Amniotic epithelial cell (primary cell): ENCODE measurements at regions not wholly inside any gene's neighbourhood (a gene's known extent, or its start where the extent isn't known, plus 50 kb on each side); places are given as distances from the start of the nearest gene placed in this dataset.
"Not testable (repeated sequence)": the region's sequence is repeated elsewhere in the genome, so short reads cannot be mapped to it uniquely, and the experiment has no call there.

ENCODE experiments used
- DNase-seq: peaks from one replicate; pipeline ENCODE4 v3.0.0-alpha.2; 2010; ENCODE audit warnings: low read depth

- DNase-seq, result no peak
These were observed 55.1 kb downstream of the ID4 start for GRCh38 chr6:19892260-19892659.

DNA sequence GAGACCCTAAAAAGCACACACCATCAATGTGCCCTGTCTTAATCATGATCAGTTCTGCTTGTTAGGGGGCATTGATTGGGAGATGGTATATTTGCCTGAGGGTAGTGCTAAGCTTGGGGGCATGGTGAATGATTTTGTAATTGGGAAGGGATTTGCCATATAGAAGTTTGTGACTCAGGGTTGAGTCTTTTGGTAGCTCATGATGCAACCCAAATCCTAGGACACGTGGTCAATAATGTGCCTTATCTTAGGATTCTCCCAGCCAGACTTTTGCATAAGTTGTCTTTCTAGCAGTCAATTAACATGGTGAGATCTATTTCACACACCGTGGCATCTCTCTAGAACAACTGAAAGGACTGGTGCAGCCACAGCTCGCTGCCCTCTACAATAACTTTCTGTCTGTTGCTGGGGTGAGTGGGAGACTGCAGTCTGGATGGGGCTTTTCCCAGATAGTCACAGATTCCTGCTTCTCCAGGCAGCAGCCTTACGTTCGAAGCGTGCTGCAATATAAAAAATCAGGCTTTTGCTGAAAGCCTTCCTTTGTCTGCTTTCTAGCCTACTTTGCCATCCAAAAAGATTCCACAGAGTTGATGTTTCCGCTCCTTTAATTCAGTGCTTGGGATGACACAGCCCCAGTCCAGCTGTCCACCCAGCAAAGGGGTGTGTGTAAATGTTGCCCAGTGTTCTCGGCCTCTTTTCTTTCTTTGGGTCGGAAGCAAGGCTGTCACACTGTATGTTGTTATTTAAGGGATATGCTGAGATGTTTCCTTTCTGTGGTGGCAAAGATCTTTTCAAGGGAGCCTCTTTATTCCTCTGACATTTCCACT, 58.9 kb downstream of the ID4 start:
- no peak for DNase-seq

GRCh38 chr6:19896693-19897010, 59.5 kb downstream of the ID4 start:
- DNase-seq, result no peak

GRCh38 chr6:19898141-19898740, 61.1 kb downstream of the ID4 start:
- DNase-seq, result no peak

DNA sequence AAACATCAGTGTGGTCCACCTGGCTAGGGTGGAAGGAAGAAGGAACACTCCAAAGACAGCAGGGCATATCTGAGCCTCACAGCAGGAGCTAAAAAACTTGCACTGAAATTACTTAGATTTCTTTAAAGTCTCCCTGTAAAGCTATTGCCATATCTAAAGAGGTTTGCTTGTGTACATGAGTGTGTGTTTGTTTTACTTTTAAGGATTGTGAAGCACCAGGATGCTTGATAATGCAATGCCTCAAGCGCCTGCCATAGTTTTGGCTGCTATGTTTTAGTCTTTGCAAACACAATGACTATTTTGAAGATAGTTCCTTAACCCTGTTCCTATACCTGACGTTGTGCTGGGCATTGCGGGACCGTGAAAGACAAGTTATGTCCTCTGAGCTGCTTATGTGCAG, 65.0 kb downstream of the ID4 start:
- DNase-seq, result no peak

- not testable (repeated sequence) for DNase-seq
These were observed 67.2 kb downstream of the ID4 start for GRCh38 chr6:19904408-19904807.

GRCh38 chr6:19905584-19905983, 68.4 kb downstream of the ID4 start:
- no peak for DNase-seq

DNA sequence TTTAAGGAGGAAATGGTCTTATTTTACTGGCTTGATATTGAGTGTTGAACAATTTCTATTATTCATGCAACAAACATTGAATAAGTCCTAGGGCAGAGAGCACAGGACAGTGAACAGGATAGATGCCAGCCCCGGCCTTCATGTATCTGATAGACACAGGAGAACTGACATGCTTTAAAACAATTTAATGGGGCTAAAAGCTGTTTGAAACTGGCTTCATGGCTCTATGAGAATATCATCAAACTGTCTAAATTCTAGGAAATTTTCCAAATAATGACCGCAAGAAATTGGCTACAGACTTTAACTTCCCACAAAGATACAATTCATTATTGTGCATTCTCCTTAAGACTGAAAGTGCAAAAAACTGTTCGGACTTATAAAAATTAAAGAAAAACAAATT, 69.0 kb downstream of the ID4 start:
- DNase-seq, result no peak

DNA sequence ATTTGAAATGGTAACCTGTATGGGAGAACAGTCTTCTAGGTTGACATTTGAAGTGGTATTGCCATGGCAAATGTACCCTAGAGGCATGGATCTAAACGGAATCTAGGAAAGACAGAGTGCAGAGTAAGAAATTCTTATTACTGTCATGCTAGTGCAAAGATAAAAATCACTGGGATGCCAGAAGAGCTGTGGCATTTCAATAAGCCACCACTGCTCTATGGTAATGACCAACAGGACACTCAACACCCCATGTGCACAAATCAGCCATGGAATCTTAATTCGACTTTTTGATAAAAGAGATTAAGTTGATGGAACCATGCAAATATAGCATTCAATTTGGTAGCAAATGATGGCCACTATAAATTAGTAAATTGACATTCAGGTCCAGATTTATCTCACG, 74.1 kb downstream of the ID4 start:
- no peak for DNase-seq

DNA sequence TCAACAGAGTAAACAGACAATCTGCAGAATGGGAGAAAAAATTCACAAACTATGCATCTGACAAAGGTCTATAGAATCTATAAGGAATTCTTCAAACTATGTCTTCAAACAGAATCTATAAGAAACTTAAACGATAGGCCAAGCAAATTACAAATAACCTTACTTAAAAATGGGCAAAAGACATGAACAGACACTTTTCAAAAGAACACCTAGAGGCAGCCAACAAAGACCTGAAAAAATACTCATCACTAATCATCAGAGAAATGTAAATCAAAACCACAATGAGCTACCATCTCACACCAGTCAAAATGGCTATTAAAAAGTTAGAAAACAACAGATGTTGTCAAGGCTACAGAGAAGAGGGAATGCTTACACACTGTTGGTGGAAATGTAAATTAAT, 81.3 kb downstream of the ID4 start:
- no peak for DNase-seq

DNA sequence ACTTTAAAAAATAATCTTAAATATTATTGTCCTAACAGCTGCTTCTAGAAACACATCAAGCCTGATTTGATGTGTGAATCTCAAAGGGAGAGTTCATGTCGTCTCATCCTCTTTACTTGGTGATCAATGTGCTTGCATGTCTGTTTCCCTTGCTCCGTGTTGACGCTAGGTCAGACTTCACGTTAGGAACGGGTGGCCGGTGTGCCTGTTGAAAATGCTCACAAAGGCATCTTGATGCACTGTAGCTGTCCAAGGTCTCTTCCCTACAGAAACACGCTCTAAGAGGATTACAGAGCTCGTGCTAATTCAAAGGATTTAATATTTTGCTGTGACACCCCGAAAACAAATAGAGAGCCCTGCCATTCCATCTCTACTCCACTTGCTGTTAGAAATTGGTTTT, 84.6 kb downstream of the ID4 start:
- no peak for DNase-seq

GRCh38 chr6:19925533-19925932, 88.4 kb downstream of the ID4 start:
- no peak for DNase-seq

DNA sequence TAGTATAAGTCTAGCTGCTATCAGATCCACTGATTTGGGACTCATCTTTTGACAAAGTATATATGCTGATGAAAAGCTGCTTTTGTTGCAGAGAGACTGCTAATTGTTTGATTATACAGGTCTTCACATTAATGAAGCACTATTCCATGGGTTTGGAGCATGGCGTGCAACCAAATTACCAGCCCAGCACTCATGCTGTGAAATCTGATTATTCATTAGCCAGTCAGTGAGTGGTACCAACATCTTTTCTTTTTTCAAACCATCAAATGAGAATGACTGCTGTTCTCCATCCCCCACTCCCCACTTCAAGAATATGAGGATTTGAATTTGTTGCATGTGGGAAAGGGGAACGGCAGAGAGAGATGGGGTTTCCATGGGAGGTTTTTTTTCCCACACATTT, 91.3 kb downstream of the ID4 start:
- no peak for DNase-seq

DNA sequence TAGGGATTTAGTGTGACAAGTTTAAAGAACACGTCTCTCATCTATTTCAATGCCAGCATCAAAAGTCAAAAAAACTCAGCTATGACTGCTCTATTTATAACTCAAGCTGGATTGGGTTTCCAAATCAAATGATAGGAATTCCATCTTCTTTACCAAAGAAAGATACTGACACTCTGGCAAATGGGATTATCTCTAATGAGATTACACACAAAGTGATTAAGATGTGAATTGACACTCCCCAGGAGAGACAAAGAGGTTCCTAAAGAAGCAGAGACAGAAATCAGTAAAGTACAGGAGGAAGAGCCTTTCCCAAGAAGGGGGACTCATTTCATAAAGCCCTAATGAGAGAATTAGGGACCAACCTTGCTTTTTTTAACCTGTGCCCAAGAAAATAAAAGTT, 92.1 kb downstream of the ID4 start:
- no peak for DNase-seq

DNA sequence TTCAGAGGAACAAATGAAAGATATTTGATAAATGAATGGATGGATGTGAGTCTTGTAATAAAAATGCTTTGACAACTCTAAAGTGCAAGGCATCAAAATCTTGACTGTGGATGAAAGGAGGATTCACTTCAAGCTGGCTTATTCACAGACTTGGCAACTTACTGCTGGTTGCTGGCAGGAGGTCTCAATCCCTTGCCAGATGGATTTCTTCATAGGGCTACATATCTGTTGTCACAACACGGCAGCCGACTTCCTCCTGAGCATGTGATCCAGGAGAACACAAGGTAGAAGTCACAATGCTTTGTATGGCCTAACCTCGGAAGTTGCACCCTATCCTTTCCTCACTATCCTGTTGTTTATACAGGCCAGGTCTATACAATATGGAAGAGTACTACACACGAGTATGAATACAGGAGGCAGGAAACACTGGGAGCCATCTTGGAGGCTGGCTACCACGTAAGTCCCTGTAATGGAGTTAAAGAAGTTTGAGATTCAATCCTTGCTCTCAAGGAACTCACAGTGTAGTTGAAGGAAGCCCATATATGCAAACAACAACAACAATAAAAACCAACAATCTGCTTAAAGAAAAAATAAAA, 97.9 kb downstream of the ID4 start:
- DNase-seq, result no peak

DNA sequence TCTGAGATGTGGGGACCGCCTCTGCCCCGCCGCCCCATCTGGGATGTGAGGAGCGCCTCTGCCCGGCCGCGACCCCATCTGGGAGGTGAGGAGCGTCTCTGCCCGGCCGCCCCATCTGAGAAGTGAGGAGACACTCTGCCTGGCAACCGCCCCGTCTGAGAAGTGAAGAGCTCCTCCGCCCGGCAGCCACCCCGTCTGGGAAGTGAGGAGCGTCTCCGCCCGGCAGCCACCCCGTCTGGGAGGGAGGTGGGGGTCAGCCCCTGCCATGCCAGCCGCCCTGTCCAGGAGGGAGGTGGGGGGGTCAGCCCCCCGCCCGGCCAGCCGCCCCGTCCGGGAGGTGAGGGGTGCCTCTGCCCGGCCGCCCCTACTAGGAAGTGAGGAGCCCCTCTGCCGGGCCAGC, 102.2 kb downstream of the ID4 start:
- not testable (repeated sequence) for DNase-seq

GRCh38 chr6:19939926-19940325, 102.8 kb downstream of the ID4 start:
- DNase-seq, result not testable (repeated sequence)

- no peak for DNase-seq
These were observed 105.9 kb downstream of the ID4 start for GRCh38 chr6:19943042-19943441.

DNA sequence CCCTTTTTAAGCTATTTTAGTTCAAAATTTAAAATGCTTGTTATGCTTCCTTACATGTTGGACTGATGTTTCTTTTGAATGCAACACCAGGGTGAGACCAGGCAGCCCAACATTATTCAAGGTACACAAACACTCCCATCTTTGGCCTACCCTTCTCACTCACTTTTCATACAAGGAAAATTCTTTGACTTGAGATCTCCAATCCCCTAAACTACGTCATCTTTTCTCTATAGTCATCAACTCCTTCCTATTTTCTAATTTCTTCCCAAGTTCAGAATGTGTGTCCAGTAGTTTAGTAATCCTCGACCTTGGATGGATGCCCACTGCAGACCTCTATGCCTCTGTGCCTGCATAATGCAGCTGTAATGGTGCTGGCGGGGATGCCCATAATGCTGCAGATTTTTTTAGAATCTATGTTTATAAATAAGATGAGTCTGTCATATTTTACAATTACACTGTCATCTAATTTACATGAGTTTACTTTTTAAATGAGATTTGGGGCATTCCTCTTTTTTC, 108.7 kb downstream of the ID4 start:
- no peak for DNase-seq

DNA sequence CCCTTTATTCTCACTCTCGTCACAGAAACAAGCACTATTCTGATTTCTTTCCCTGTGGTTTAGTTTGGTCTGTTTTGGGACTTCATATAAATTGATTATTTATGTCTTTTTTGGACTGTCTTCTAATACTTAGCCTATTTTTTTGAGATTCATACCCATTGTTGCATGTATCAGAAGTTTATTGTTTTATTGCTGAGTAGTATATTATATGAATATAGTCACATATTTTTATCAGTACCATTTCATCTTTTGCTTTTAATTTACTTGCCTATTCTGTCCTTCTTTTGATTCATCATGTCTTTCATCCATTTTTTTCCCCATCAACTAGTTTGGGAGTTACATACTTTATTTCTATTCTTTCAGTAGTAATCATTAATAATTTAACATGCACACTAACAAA, 112.0 kb downstream of the ID4 start:
- no peak for DNase-seq

GRCh38 chr6:19964115-19964514, 126.9 kb downstream of the ID4 start:
- DNase-seq, result no peak

GRCh38 chr6:19968201-19968600, 131.0 kb downstream of the ID4 start:
- DNase-seq, result no peak

GRCh38 chr6:19972221-19972620, 135.1 kb downstream of the ID4 start:
- DNase-seq, result no peak
